Endothelial cell of umbilical vein (primary cell): ENCODE measurements at regions not wholly inside any gene's neighbourhood (a gene's known extent, or its start where the extent isn't known, plus 50 kb on each side); places are given as distances from the start of the nearest gene placed in this dataset.
"Not testable (repeated sequence)": the region's sequence is repeated elsewhere in the genome, so short reads cannot be mapped to it uniquely, and the experiment has no call there.

ENCODE experiments used
- BruUV-seq: library from RNA; stranded (reverse); fragments of 400-500 nt; replicated peaks from 2 replicates; lab custom pipeline; 2021; lab: Mats Ljungman, UMichigan
- CTCF ChIA-PET: fragments of 300-600, 350-600 bp; sonication (Branson Sonifier 250); formaldehyde crosslinking; loops from one replicate; lab custom pipeline; 2021; ENCODE audit warnings: antibody characterized with exemption, inconsistent platforms; lab: Charles Lee
- POLR2A ChIA-PET: fragments of 300-600, 350-600 bp; sonication (Branson Sonifier 250); formaldehyde crosslinking; loops from one replicate; lab custom pipeline; 2021; ENCODE audit warnings: antibody characterized with exemption, inconsistent platforms; lab: Charles Lee
- DNase-seq: peaks from one replicate; pipeline ENCODE4 v3.0.0-alpha.2; 2011; ENCODE audit warnings: low read depth, low spot score
- FAIRE-seq: peaks from 2 replicates; lab custom pipeline; 2011; peaks lifted over from hg19 to GRCh38; lab: Jason Lieb, UNC
- H2AFZ ChIP-seq: 2 replicates; pipeline ENCODE4 v1.6.0; 2012; ENCODE audit warnings: low read depth, low read length, control low read depth, inconsistent platforms
- H3K27ac ChIP-seq: 2 replicates; pipeline ENCODE4 v1.5.1; 2011; ENCODE audit warnings: low read depth, mild to moderate bottlenecking, control low read depth, low read length, moderate library complexity; ENCODE audit not compliant: insufficient read depth
- H3K27me3 ChIP-seq, 2 experiments: 2 replicates each; pipeline versions ENCODE4 v1.6.0 to v1.6.1; 2011; ENCODE audit warnings: low read length in 2 of 2, mixed read lengths in 1 of 2; ENCODE audit not compliant: control insufficient read depth in 2 of 2, insufficient read depth in 2 of 2
- H3K36me3 ChIP-seq, 2 experiments: 2 replicates in 1 of 2; 3 replicates in 1 of 2; pipeline ENCODE4 v1.5.1; 2011; ENCODE audit warnings: low read length in 2 of 2, mild to moderate bottlenecking in 1 of 2, moderate library complexity in 1 of 2; ENCODE audit not compliant: control insufficient read depth in 2 of 2, insufficient read depth in 2 of 2; ENCODE audit errors: extremely low read depth in 1 of 2
- H3K4me1 ChIP-seq: 3 replicates; pipeline ENCODE4 v1.5.1; 2011; ENCODE audit warnings: mild to moderate bottlenecking, low read length; ENCODE audit not compliant: control insufficient read depth, insufficient read depth; ENCODE audit errors: extremely low read depth
- H3K4me2 ChIP-seq: 2 replicates; pipeline ENCODE4 v1.6.1; 2011; ENCODE audit warnings: low read length, control low read depth, mixed read lengths; ENCODE audit not compliant: insufficient read depth
- H3K4me3 ChIP-seq, 3 experiments: fragments of 200-600 bp in 1 of 3; sonication (generic), shearing (Covaris generic) in 1 of 3; replicated peaks in 1 of 3; 2 replicates each; pipeline ENCODE4 v1.5.1; 2011 to 2016; ENCODE audit warnings: control low read depth in 3 of 3, low read length in 3 of 3, mild to moderate bottlenecking in 2 of 3, inconsistent platforms in 1 of 3, low read depth in 1 of 3, moderate library complexity in 1 of 3; ENCODE audit not compliant: insufficient read depth in 1 of 3
- H3K79me2 ChIP-seq: 2 replicates; pipeline ENCODE4 v1.6.0; 2012; ENCODE audit warnings: low read length, inconsistent platforms; ENCODE audit not compliant: control insufficient read depth, insufficient read depth
- H3K9ac ChIP-seq: replicated peaks from 2 replicates; pipeline ENCODE3; 2011; ENCODE audit warnings: low read length, control low read depth; ENCODE audit not compliant: insufficient read depth; ENCODE audit errors: extremely low read depth
- H3K9me1 ChIP-seq: replicated peaks from 3 replicates; pipeline ENCODE4 v1.6.0; 2011; ENCODE audit warnings: mild to moderate bottlenecking, low read length; ENCODE audit not compliant: control insufficient read depth, insufficient read depth; ENCODE audit errors: extremely low read depth
- H3K9me3 ChIP-seq: replicated peaks from 2 replicates; pipeline ENCODE4 v1.5.1; 2012; ENCODE audit warnings: low read length, inconsistent platforms; ENCODE audit not compliant: control insufficient read depth, insufficient read depth
- H4K20me1 ChIP-seq: replicated peaks from 2 replicates; pipeline ENCODE3; 2011; ENCODE audit warnings: mild to moderate bottlenecking, low read length; ENCODE audit not compliant: control insufficient read depth, insufficient read depth; ENCODE audit errors: extremely low read depth
- FOS ChIP-seq: IDR thresholded peaks from 2 replicates; pipeline ENCODE4 v1.6.1; 2011; ENCODE audit warnings: mild to moderate bottlenecking, low read length, moderate library complexity, borderline replicate concordance; ENCODE audit not compliant: insufficient read depth
- MAX ChIP-seq: IDR thresholded peaks from 2 replicates; pipeline ENCODE4 v1.6.1; 2011; ENCODE audit not compliant: insufficient read depth, insufficient read length
- MYC ChIP-seq: IDR thresholded peaks from one replicate; pipeline ENCODE4 v1.6.1; 2011; ENCODE audit warnings: mild to moderate bottlenecking, low read depth, low read length
- POLR2A ChIP-seq: IDR thresholded peaks from 2 replicates; pipeline ENCODE4 v1.6.1; 2012; ENCODE audit warnings: low read depth, mild to moderate bottlenecking, control low read depth, low read length
- dilution Hi-C: fragments of 300-500 bp; cut with MboI; formaldehyde crosslinking; loops from one replicate; pipeline ENCODE4 v1.15.0; 2019; ENCODE audit warnings: low sequenced_read_pairs; ENCODE audit not compliant: extremely low pct_ligation_motif_present
- intact Hi-C: fragments of 100-400 bp; cut with micrococcal nuclease; formaldehyde crosslinking; loops from one replicate; pipeline ENCODE4 v1.10.0; 2022

DNA sequence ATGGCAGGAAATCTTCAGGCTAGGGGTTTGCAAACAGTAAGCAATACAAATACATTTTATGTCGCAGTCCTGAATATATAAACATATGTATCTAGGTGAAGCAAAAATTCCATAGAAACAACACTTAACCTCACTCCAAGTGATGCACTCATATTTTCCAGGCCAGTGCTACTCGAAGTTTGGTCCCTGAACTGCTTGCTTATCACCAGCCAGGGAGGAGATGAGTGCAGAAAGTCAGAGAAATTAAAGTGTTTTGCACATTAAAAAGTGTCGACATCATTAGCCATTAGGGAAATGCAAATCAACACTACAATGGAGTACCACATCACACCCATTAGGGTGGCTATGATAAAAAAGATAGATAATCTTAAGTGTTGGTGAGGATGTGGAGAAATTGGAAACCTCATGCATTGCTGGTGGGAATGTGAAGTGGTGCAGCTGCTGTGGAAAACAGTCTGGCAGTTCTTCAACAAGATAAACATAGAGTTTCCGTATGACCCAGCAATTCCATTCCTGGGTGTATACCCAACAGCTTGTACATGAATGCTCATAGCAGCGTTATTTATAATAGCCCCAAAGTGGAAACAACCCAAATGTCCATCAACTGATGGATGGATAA, 70.5 kb upstream of the CSF1 start:
- POLR2A ChIA-PET: no interaction called here
- no peak overlapping the region for H3K4me2 ChIP-seq
- CTCF ChIA-PET: interaction anchor here (1.2 kb wide), 1 partner anchor 52 kb away, joined by 3 read pairs; no protein-coding TSS in a partner anchor
- dilution Hi-C loops: no loop called here
- intact Hi-C loops: no loop called here
- DNase-seq (no peak), FAIRE-seq (no peak)
- TF ChIP-seq POLR2A (no peak), MAX (no peak), FOS (no peak), MYC (no peak)
- no peak overlapping the region for H3K27ac ChIP-seq
- no peaks in the 10 kb centered on the region for H3K9me3 ChIP-seq
- no peaks in the 10 kb centered on the region for H4K20me1 ChIP-seq
- H3K9me1 ChIP-seq: no peaks in the 10 kb centered on the region
- no peaks in the 10 kb centered on the region for H3K4me1 ChIP-seq
- no peak overlapping the region for H3K4me3 ChIP-seq
- H3K9ac ChIP-seq: no peak overlapping the region
- H3K36me3 ChIP-seq: no peaks in the 10 kb centered on the region
- no peaks in the 10 kb centered on the region for H3K79me2 ChIP-seq
- H2AFZ ChIP-seq: no peak overlapping the region
- peaks cover 11 to 13% of the 10 kb centered on the region in 2 experiments for H3K27me3 ChIP-seq
- BruUV-seq: no TSS peak

- DNase-seq, H4K20me1 ChIP-seq, H3K36me3 ChIP-seq, H3K9ac ChIP-seq, H3K9me1 ChIP-seq, H3K79me2 ChIP-seq, H2AFZ ChIP-seq, POLR2A ChIA-PET, BruUV-seq, H3K4me1 ChIP-seq, H3K27ac ChIP-seq, H3K9me3 ChIP-seq, FAIRE-seq, H3K4me3 ChIP-seq, H3K4me2 ChIP-seq, dilution Hi-C loops, intact Hi-C loops: not testable (repeated sequence)
- peaks cover 4 to 11% of the 10 kb centered on the region in 2 experiments for H3K27me3 ChIP-seq
- CTCF ChIA-PET: interaction anchor here (1.2 kb wide), 1 partner anchor 53 kb away, joined by 3 read pairs; no protein-coding TSS in a partner anchor
Observed at GRCh38 chr1:109839276-109839675, 71.4 kb upstream of the CSF1 start.
